GM21717 (cell line): ENCODE measurements at regions not wholly inside any gene's neighbourhood (a gene's known extent, or its start where the extent isn't known, plus 50 kb on each side); places are given as distances from the start of the nearest gene placed in this dataset.
"Not testable (repeated sequence)": the region's sequence is repeated elsewhere in the genome, so short reads cannot be mapped to it uniquely, and the experiment has no call there.

Experiments
- ATAC-seq: cut with Tn5 transposase; IDR thresholded peaks from one replicate; pipeline ENCODE4 v1.9.1; 2021; ENCODE audit warnings: mild to moderate bottlenecking, moderate library complexity; ENCODE audit not compliant: unreplicated experiment

DNA sequence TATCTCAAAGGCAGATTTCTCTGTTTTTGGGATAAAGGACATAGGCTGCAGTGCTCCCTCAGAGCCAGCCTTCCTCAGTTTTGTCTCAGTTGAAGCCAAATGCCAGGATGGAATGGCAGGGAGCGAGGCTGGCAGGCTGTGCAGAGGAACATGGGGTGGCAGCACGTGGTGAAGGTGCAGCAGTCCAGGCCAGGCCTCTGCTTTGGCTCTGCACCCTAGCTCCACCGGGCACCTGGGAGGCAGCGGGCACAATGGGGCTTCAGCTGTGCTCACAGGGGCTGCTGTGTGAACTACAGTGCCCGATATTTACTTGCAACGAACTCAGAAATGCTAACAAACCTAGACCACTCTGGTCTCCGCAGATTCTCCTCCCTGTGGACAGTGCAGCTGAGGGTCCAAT is 319.6 kb downstream of the ZNF326 start:
- no peak for ATAC-seq

DNA sequence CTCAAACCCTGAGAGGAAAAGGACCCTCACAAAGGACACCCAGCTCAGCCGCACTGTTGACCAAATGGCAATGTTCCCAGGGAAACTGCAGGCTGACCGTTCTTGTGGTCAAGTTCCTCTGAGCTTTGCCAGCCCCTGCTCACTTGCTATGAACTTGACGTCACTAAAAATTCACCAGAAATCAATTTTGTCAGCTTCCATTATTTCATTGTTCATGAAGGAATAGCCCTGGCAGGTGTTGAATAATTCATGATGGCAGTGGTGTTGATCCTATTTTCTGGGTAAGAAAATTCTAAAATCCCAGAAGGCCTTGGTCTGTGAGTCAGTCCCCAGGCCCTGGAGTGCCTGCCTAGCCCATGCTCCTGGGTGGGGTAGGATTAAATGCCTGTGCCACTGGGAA is 318.9 kb downstream of the ZNF326 start:
- no peak for ATAC-seq

DNA sequence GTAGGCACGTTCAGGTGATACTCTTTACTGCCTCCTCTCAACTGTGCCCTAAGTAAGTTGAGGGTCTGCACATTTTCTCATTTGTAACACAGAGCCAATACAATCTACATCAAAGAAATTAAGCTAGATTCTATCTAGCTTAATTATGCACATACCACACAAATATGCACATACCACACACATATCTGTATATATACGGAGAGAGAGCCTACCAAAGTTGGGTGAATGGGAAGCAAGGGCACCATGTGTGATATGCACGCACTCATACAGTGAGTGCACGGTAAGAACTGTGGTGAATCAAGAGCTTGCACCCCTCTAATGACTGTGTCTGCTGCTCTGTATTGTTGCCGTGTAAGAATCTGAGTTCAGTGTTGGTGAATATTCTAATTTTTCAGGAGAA is 314.9 kb downstream of the ZNF326 start:
- no peak for ATAC-seq

DNA sequence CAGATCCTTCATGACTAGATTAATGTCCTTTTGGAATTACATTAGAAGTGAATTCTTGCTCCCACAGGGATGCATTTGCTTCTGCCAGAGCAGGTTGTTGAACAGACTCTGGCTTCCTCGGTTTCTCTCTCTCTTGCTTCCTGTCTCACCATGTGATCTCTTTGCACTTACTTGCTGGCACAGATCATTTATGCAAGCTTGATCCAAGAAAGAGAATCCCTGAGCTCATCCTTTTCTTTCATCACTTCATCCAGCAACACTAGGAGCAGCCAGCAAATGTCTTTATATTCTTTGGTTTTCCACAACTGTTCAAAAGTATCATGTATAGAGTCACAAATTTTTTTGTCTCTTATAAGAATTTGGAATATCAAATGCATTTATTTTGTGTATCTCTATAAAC is 313.5 kb downstream of the ZNF326 start:
- no peak for ATAC-seq

DNA sequence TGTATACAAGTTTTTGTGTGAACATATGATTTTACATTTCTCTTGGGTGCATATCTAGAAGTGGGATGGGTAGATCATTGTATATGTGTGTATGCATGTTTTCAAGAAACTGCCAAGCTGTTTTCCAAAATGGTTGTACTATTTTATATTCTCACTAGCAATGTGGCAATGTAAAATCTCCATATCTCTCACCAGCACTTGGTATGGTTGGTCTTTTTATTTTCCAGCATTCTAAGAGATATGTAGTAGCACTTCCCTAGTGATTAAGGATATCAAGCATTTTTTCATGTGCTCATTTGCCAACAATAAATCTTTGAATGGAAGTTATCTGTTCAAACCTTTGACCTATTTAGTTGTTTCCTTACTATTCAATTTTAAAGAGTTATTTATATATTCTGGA is 310.7 kb downstream of the ZNF326 start:
- ATAC-seq = no peak

DNA sequence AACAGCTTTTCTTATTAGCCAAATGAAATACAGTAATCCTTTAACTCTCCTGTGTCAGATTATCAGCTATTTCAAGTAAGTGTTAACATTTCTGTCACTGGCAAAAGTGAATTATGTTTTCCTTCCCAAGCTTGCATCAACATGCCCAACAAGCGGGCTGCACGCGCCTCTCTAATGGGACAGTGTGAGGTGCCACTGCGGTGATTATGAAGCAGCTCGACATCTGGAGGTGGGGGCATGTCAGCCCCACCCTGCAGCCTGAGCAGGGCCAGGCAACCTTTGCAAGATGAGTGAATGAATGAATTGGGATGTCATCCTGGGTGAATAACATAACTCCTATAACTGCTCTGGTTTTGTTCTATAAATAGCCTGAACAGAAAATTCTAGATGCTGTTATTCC is 301.4 kb downstream of the ZNF326 start:
- ATAC-seq = no peak

DNA sequence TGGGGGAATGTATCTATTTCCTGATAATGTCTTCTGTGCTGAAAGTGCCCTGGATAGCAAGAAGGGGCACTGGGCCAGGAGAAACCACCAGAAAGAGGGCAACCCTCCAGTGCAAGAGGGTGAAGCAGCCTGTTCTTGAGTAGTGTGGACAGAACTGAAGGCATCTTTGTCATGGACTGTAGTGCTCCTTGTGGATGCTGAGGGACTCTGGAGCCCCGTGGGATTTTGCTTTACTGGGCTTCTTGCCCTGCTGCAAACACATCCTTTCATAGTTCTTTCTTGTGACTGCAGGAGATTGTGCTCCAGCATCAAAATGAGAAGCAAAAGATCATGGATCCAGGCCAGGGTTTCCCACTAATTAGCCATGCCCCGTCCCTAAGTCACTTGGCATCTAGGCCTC is 300.6 kb downstream of the ZNF326 start:
- no peak for ATAC-seq

DNA sequence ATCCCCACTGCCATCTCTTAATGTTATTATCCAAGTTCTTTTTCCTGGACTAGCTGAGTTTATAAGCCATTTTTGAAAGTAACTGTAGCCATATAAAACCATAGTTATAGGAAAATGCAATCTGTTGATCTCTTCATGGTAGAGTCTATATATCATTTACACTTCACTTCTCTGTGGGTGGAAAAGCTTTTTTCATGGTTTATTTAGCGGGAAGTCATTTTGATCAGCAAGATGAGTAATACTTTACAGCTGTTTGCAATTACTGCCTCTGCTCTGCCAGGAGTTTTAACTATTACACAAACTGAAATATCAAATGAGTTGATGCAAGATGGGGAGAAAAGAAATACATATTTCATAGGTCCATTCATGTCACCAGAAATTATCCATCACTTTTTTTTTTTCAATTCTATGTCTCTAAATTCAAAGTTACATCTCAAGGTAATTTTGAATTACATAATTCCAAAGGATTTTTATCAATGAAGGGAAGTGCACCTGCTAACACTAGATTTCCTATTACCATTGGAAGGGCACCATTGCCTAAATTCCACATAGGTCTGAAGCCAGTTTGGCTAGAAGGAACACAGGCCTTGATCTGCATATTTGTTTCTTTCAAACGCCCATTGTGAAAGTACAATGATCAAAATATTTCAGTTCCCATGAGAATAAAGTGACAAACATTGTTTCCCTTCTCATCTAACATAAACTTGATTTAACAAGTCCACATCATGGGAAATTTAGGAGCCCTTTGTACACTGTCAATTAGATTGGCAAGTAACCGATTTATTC is 296.7 kb downstream of the ZNF326 start:
- ATAC-seq = no peak

DNA sequence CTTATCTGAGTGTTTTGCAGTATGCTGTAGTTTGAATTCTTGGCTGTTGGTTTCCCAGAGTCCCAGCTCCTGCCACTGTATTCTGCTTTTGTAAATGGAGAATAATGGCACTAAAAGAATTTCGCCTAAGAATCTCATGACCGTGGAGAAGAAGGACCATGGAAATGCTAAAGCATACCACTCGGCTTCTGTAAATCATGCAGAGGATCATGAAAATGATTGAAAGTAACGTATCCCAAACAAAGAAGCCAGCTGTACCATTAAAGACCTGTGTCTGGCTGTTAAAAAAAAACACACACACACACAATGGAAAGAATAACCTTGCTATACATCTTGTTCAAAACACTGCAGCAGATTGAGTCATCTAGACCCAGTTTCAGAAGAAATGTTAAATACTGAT is 287.9 kb downstream of the ZNF326 start:
- no peak for ATAC-seq

DNA sequence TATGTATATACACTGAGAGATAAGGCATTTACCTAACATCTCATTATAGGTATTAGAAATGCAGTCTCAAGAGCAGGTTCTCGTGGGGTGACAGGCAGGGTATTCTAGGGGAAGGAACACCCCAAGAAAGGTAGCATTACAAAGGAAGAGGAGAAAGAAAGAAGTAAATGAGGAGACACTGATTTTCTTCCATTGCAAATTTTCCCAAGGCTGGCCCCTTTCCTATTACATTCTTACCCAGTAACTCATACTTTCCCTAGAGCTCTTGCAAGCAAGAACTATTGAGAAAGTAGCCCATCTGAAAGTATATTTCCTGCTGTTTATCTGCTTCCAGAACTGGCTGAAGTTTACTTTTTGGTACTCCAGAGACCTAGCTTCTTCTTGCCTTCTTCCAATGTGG is 287.0 kb downstream of the ZNF326 start:
- not testable (repeated sequence) for ATAC-seq

DNA sequence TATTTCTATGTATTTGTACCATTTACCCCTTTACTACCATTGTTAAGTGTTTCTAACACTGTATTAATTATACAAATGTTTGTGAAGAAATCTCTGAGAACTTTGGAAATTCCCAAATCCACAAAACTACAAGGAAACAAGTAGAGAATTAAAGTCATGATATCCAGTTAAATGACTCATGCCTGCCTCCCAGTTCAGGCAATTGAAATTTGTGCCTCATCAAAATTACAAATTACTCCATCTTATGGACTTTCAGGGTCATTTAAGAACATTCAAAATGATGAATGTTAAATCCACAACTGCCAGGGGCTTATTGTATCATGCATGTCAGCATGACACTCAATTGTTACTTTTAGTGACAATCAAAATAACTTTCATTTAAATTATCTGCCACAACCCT is 282.4 kb downstream of the ZNF326 start:
- no peak for ATAC-seq

DNA sequence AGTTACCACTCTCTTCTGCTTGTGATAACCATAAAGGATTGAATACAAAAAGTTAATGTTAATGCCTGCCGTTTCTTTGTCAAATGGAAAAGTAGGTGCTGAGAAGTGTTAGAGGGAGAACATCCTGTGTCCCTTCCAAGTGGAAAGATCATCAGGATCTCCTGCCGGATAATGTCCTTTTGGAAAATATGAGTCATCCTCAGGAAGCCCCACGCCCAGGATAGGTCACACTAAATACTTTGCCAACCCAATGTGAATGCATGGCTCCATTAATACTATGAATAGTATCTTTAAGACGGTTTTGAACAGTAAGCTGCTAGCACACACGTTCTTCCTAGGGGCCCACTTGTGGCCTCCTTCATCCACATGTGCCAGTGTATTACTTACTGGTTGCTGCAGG is 279.5 kb downstream of the ZNF326 start:
- no peak for ATAC-seq

DNA sequence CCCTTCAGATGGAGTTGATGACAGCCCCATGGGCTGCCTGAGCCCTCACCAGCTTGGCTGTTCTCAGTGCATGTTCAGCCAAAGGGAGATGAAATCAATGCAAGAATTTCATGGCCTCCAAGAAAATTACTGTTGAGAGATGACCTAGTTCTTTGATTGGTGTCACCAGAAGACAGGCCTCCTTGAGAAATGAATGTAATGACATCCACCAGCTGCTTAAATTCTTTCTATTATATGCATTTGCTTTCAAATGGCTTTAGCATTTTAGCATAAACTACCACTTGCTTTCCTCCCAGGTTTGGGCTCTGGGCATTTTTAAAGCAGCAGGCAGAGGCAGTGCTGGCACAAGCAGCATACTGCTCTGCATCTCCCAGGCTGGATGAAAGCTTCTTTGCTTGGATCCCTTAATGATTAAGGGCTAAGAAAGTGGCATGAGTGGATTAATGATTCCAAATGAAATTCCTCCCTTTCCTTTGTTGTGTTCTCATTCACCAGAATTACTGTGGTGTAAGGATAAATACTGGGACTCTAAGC is 278.4 kb downstream of the ZNF326 start:
- no peak for ATAC-seq

DNA sequence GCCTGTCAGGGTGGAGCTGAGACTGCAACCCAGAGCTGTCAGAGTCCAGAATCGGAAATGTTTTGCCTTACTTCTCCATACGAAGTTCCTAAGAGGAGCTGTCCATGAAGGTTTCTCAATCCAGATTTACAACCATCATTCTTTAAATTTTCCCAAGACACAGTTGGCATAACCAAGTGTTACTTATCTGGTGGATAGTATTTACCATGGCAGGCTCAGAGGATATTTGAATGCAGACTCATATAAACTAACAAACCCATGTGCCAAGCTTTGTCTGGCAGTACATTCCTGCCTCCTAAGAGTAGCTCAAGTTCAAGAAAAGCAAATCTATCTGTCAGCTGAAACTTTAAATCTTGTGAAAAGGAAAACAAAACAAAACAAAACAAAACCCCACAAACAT is 267.9 kb downstream of the ZNF326 start:
- ATAC-seq = no peak

DNA sequence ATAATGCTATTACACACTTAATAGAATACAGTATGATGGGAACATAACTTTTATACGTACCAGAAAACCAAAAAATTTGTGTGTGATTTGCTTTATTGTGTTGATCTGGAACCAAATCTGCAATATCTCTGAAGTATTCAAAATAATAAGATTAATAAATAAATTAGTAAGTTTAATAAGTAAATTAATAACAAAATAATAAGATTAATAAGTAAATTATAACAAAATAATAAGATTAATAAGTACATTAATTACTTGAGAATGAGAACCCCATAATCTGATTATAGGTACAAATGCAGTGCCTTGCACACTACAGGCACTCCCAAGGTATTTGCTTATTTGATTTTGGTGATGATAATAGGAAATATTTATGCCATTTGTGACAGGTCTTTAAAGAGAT is 267.4 kb downstream of the ZNF326 start:
- ATAC-seq = no peak

DNA sequence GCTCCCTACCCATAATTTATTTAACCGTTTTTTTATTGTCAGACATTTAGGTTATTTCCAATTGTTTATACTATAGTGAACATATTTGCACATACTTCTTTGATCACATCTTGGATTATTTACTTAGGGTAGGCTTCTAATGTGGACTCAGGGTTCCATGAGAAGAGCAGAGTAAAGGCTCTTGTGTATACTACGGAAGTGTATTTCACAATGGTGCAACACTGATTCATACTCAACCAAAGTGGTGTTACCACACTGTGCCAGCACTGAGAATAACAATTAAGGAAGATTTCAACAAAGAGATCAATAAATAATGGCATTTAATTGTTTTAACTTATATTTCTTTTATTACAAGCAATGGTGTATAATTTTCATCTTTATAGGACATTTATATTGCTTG is 251.2 kb downstream of the ZNF326 start:
- ATAC-seq = no peak

DNA sequence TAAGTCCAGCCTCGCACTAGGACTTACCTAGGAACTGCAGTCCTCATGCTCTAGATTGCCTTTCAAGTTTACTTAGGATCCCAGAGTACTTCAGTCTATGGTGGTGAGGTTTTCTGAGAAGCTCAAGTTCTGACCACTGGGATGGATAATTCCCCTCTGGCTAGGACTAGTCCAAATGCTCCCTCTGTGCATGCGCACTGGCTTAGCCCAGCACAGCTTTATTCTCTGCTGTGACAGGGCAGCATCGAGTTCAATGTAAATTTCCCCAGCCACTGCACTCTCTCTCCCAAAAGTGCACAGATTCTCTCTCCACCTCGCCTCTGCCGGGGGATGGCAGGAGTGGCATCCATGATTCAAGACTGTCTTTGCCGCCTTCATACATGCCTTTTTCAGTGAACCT is 241.6 kb downstream of the ZNF326 start:
- ATAC-seq = no peak

DNA sequence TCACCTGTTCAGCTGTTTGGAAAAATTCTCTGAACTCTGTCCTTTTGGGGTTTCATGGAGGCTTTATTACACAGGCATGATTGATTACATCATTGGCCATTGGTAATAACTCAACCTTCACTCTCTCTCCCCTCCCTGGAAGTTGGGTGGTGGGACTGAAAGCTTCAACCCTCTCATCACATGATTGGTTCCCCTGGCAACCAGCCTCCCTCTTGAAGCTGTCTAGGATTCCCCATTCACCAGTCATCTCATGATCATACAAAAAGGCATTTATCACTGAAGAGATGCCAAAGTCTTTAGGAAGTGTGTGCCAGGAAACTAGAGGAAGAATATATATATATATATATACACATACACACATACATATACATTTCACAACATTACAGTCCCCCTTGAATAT is 228.5 kb downstream of the ZNF326 start:
- no peak for ATAC-seq

DNA sequence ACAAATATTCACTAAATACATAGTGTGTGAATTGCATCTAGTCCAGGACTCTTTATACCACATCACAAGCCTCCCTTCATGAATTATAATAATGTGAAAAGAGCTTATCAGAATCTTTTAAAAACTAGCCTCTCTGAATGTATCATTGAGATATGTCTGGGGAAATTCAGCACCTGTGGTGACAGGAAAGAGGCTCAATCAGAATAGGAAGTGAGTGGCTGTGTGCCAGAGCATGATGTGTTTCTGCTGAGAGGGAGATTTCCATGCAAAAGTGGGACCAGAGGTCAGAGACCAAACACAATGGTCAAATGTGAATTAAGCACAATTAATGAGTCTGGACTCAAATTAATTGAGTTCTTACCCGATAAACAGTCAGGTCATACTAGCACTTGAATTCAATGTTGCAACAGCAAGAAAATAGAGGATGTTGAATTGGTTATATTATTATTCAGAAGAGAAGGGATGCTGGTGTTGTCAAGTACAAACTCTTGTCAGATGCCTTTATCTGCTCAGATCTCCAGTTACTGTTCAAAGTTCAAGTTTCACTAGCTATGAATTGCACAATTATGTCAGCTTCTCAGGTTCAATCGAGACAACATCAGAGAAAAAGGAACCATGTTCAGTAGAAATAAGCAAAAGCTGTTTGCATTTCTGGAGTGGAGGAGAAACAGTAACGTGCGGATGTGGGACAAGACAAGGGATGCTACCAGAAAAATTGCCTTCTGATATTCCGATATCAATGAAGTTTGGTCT is 226.2 kb downstream of the ZNF326 start:
- no peak for ATAC-seq

DNA sequence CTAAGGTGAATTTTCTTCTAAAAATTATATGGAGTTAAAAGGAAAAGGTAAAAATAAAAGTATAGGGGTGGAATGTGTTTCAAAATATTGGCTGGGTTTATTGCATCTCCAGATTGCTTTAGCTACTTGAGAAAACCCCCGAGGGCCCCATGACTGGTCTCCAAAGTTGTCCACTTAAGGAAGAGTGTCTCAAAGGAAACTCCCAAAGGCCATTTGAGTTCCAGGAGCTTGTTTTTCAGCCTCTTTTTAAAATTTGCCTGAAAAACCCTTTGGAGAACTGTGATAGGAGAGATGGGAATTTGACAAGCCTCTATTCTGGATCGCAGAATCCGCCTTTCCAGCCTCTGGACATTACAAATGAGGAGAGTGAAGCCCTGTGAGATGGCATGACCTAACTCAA is 225.6 kb downstream of the ZNF326 start:
- ATAC-seq = no peak

DNA sequence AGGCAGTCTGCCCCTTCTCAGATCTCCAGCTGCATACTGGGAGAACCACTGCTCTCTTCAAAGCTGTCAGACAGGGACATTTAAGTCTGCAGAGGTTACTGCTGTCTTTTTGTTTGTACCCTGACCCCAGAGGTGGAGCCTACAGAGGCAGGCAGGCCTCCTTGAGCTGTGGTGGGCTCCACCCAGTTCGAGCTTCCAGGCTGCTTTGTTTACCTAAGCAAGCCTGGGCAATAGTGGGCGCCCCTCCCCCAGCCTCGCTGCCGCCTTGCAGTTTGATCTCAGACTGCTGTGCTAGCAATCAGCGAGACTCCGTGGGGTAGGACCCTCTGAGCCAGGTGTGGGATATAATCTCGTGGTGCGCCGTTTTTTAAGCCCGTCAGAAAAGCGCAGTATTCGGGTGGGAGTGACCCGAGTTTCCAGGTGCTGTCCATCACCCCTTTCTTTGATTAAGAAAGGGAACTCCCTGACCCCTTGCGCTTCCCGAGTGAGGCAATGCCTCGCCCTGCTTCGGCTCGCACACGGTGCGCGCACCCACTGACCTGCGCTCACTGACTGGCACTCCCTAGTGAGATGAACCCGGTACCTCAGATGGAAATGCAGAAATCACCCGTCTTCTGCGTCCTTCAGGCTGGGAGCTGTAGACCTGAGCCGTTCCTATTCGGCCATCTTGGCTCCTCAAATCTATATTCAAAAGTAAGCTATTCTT is 224.4 kb downstream of the ZNF326 start:
- not testable (repeated sequence) for ATAC-seq
